ENCODE measurements at regions not wholly inside any gene's neighbourhood (a gene's known extent, or its start where the extent isn't known, plus 50 kb on each side); places are given as distances from the start of the nearest gene placed in this dataset.
A peak's percentile ranks its signal among the peaks of the same experiment; 100 is the strongest.

GRCh38 chr3:190790185-190790584 lies 72.3 kb downstream of the GMNC start:
- ATAC-seq (no peak), DNase-seq (ENCODE audit: missing footprints) (no peak)
- intact Hi-C loops (cut with DNase I): no loop called here

GRCh38 chr3:190786898-190787297 lies 75.6 kb downstream of the GMNC start:
- DNase-seq (ENCODE audit: missing footprints) (no peak), ATAC-seq (no peak)
- intact Hi-C loops (cut with DNase I): no loop called here

DNA sequence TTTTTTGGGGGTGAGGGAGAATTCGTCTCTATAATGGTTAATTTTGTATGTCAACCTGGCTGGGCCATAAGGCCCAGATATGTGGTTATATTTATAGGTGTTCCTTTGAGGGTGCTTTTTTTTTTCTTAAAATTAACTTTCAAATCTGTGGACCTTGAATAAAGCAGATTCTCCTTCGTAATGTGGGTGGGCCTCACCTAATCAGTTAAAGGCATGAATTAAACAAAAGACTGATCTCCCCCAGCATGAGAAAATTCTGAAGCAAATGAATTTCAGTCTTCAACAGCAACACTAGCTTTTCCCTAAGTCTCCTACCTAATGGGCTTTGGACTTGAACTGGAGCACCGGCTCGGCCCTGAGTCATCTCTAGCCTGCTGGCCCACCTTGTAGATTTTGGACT lies 77.4 kb downstream of the GMNC start:
- ATAC-seq: no peak
- DNase-seq (ENCODE audit: missing footprints): no peak
- intact Hi-C loops (cut with DNase I): no loop called here

GRCh38 chr3:190780524-190780923 lies 82.0 kb downstream of the GMNC start:
- DNase-seq (ENCODE audit: missing footprints) (no peak), ATAC-seq (no peak)
- intact Hi-C loops (cut with DNase I): no loop called here

GRCh38 chr3:190774633-190775032 lies 87.9 kb downstream of the GMNC start:
- ATAC-seq (peak; percentile 6), DNase-seq (ENCODE audit: missing footprints) (no peak)
- intact Hi-C loops (cut with DNase I): loop anchor here (2.0 kb wide), 1 partner anchor 32 kb away; no protein-coding TSS in a partner anchor

GRCh38 chr3:190773948-190774347 lies 88.5 kb downstream of the GMNC start:
- intact Hi-C loops (cut with DNase I): loop anchor here (2.0 kb wide), 1 partner anchor 33 kb away; no protein-coding TSS in a partner anchor
- DNase-seq (ENCODE audit: missing footprints) (no peak), ATAC-seq (peak; percentile 94)

- intact Hi-C loops (cut with DNase I): no loop called here
- no peak for ATAC-seq
- DNase-seq (ENCODE audit: missing footprints): no peak
These were observed 89.7 kb downstream of the GMNC start for GRCh38 chr3:190772831-190773230.

DNA sequence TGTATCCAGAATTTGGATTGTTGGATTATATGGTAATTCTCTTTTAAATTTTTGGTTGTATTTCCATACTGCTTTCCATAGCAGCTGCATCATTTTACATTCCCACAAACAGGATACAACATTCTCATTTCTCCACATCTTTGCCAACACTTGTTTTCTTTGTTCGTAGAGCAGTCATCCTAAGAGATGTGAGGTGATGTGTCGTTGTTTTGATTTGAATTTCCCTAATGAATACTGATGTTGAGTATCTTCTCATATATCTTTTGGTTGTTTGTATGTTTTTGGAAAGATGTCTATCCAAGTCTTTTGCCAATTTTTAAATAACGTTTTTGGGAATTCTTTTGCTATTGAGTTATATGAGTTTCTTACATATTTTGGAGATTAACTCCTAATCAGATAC lies 93.6 kb downstream of the GMNC start:
- DNase-seq (ENCODE audit: missing footprints): no peak
- intact Hi-C loops (cut with DNase I): no loop called here
- ATAC-seq: no peak

DNA sequence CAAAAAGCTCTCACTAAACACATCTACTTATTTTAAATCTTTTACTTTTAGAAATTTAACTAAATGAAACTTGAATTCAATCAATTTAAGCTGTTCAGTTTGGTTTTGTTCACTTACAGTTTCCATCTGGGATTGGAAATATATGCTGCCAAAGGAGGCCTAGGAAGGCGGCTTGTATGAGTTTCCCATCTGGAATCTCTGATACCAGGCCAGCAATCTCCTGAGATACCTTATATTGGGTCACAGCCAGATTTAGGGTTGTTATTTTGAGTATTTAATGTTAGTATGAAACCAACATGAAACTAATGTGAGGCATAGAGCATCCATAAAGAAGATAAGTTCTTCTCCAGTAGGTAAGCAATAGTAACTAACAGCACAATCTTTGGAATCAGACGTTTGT lies 94.6 kb downstream of the GMNC start:
- DNase-seq (ENCODE audit: missing footprints) (no peak), ATAC-seq (no peak)
- intact Hi-C loops (cut with DNase I): no loop called here

GRCh38 chr3:190764231-190765134 lies 98.0 kb downstream of the GMNC start:
- DNase-seq (ENCODE audit: missing footprints) (no peak), ATAC-seq (no peak)
- intact Hi-C loops (cut with DNase I): no loop called here

GRCh38 chr3:190762801-190763200 lies 99.7 kb downstream of the GMNC start:
- intact Hi-C loops (cut with DNase I): no loop called here
- ATAC-seq (no peak), DNase-seq (ENCODE audit: missing footprints) (no peak)

- no peak for DNase-seq (ENCODE audit: missing footprints)
- no peak for ATAC-seq
- intact Hi-C loops (cut with DNase I): no loop called here
These were observed 114.9 kb downstream of the GMNC start for GRCh38 chr3:190747571-190747970.

- intact Hi-C loops (cut with DNase I): no loop called here
- ATAC-seq (no peak), DNase-seq (ENCODE audit: missing footprints) (no peak)
These were observed 115.5 kb downstream of the GMNC start for GRCh38 chr3:190746986-190747385.

DNA sequence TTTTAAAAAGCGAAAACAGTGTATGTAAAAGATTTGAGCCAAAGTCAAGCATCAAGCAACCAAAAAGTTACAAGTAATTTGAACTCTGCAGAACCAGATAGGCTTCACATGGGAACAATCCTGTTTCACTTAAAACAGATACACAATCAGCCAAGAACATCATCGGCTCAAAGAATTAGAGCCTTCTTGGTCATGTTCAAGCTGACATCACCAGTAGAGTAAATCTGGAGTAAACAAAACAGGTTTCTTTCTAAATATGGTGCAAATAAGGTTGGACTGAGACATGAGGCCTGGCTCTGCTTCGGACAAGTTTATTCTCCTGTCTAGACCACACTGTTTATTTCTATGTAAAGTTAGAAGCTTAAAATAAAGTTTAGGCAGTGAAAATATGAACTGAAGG lies 116.0 kb downstream of the GMNC start:
- intact Hi-C loops (cut with DNase I): no loop called here
- ATAC-seq (no peak), DNase-seq (ENCODE audit: missing footprints) (no peak)

DNA sequence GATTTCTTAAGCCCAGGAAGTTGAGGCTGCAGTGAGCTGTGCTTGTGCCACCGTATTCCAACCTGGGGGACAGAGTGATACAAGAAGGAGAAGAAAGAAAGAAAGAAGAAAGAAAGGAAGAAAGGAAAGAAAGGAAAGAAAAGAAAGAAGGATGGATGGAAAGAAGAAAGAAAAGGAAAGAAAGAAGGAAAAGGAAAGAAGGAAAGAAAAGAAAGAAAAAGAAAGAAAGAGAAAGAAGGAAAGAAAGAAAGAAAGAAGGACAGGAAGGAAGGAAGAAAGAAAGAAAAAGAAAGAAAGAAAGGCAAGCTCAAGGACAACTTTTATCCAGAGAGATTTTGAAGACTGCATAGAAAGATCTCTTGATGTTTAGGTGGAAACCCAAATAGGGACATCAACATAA lies 120.7 kb downstream of the GMNC start:
- DNase-seq (ENCODE audit: missing footprints): no peak

DNA sequence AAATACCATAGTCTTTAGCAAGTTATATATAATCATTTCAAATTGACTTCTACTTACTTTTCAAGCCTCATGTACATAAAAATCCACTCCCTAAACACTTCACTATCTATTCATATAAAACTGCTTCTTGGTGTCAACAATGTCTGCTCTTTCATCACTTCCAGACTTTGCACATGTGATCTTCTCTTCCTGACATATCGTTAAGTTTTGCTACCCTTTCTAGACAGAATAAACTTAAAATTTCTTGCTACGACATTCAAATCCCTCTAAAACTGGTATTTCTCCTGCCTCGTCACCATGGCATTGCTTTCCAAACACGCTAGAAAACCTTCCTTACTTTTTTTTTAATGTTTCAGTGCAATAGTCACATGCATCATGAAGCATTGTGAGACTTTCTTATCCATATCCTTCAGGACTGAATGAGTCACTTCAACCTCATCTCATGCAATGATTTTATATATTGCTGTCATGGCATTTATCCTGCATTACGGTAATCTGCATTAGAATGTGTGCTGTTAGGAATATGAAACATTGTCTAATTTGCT lies 122.8 kb downstream of the GMNC start:
- no peak for ATAC-seq
- no peak for DNase-seq (ENCODE audit: missing footprints)
- intact Hi-C loops (cut with DNase I): no loop called here

More for the DNA sequence above, 120.7 kb downstream of the GMNC start:
- intact Hi-C loops (cut with DNase I): no loop called here
- ATAC-seq: no peak

DNA sequence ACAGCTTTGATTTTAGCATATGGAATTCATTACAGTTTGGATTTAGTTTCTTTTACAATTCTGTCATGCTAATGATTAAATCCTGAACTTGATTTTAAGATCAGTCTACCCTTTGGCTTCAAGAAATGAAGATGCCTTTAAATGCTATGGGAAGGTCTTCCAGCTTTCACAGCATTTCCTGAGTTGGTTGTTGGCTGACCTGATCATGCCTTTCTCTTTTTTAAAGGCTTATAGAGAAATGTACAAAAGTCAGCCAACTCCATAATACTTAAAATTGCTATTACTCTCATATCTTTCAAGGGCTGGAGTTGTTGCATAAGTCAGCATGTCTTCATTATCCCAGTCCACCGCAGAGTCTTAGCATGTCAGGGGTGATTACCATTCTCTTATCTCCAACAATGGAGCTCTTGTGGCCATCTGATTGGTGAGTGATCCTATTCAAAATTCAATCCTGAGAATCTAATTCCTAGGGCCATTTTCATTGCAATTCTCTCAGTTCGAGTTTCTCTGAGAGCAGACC lies 123.8 kb downstream of the GMNC start:
- DNase-seq (ENCODE audit: missing footprints) (no peak), ATAC-seq (no peak)
- intact Hi-C loops (cut with DNase I): no loop called here

- ATAC-seq (no peak), DNase-seq (ENCODE audit: missing footprints) (no peak)
- intact Hi-C loops (cut with DNase I): no loop called here
These were observed 125.0 kb downstream of the GMNC start for GRCh38 chr3:190737446-190737845.

GRCh38 chr3:190734490-190734889 lies 128.0 kb downstream of the GMNC start:
- intact Hi-C loops (cut with DNase I): no loop called here
- ATAC-seq: no peak
- DNase-seq (ENCODE audit: missing footprints): no peak

DNA sequence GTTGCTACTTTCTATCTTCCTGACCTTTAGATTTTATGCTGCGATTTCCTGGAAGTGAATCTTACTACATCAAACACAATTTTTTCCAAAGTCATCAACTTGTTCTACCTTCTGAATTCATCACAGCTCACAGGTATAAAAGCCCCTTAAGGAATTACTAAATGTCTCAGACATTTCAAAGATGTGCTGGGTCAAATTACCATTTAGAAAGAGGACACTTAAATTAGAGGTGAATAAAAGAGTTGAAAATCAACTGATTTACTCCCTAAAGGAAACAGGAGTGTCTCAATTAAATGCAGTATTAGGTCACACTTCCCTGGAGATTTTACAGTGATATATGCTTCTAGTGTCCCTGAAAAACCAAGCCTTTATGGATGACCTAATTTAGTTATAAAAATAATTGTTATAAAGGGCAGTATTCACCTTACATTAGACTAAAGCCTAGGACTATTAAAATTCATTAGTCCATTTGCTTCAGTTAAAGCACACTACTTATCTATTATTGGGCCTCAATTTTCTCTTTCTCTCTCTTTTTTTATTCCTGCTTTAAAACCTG lies 128.8 kb downstream of the GMNC start:
- DNase-seq (ENCODE audit: missing footprints) (no peak), ATAC-seq (no peak)
- intact Hi-C loops (cut with DNase I): no loop called here

All from Right ventricle myocardium inferior (tissue), 1 donor.